GM21526 (cell line): ENCODE measurements at regions not wholly inside any gene's neighbourhood (a gene's known extent, or its start where the extent isn't known, plus 50 kb on each side); places are given as distances from the start of the nearest gene placed in this dataset.

Source experiments
- ATAC-seq: cut with Tn5 transposase; IDR thresholded peaks from one replicate; pipeline ENCODE4 v1.9.1; 2021; ENCODE audit warnings: moderate library complexity; ENCODE audit not compliant: unreplicated experiment, low FRiP score

DNA sequence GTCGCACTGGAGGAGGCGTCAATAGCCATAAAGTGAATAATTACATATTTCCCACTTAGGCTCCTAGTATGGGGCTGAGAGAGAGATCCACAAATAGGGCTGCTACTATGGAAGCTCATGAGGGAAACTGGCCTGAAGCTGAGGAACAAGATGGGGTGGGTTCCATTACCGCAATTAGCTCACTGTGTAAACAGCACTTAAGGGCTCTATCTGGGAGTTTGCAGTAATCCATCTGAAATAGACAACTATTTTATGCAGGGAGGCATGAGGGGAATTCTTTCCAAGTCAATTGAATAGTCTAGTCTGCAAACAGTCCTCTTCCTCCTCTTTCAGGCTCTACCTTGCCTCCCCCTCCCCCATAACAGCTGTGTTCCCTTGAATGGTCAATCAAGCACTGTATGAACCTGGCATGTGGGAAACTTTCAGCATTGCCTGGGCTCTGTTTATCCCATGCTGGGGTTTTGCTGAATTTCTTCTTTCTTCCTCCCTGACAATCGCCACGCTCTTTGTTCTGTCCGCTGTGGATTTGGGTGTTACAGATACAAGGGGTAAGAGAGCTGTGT is 56.1 kb upstream of the MAF start:
- ATAC-seq, result no peak

DNA sequence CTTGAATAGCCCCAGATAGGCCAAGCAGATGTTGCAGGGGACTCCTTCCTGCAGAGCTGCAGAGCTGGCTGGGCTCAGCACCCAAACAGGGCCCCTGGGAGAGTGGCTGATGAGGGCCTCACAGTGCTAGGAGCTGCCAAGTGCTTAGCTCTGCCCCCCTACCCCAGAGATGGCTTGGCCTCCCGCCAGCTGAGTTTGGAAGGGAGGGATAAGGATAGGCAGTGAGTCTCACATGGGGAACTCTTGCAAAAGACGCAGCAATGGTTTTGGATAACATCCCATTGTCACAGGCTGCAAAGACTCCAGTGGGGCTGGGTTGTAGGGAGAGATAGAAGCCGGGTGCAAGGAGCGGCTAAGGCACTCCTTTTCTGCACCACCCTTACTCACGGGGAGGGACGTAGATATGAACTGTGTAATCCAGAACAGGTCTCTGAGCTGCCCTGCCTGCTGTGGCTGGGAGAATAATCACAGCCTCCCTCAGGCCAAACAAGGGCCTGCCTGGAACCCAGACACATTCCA is 52.9 kb upstream of the MAF start:
- no peak for ATAC-seq

DNA sequence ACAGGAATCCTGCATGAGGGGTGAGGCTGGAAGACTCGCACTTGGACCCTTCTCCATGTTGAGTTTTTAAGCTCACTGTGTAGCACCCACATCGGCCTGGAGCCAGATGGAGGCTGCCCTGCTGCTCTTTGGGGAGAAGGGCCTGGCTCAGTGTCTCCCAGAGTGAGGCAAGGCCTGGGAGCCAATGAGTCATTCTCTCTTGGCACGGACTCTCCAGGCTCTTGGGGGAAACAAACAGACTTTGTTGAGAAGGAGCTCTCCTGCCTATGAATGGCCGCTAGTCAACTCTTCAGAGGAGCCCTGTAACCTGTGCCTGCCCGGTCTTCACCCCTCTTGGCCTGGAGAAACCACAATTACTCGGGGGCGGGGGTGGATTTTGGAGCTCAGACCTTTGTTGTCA is 50.8 kb upstream of the MAF start:
- no peak for ATAC-seq
